CD4-positive, alpha-beta T cell treated with Interleukin-1 beta for 1 hour (primary cell): ENCODE measurements at regions not wholly inside any gene's neighbourhood (a gene's known extent, or its start where the extent isn't known, plus 50 kb on each side); places are given as distances from the start of the nearest gene placed in this dataset.

Source experiments
- DNase-seq, 2 donors: peaks; one replicate each; pipeline ENCODE4 v3.0.0-alpha.2; 2020 to 2022

DNA sequence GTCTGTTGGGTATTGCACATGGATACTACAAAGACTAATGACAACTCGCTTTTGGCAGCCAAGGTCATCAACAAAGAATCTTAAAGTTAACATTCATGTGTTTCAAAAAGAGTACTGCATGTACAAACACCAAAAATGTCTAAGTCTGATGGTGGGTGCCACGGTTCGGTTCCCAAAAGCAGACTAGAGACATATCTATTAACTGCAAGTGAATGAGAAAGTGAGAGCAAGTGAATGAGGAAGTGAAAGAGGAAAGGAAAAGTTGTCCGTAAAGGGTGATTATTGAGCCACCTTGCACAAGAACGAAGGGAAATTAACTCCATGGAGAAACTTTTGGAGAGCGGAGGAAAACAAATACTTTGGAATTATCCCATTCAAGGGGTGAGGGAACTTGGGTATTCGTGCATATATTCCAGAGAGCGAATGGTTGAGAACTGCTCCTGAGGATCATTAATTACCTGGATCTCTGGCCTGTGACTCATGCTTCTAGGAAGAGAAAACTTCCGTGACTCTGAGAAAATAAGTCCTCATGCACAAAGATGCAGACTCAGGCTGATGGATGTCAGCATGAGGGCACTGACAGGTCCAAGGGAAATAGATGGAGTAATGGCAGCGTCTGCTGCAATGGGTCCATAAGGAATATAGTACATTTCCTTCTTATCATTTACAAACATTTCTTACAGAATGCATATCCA, 336.5 kb upstream of the TGFBR2 start:
- peak in 1 of 2 donors; percentile 19 for DNase-seq

DNA sequence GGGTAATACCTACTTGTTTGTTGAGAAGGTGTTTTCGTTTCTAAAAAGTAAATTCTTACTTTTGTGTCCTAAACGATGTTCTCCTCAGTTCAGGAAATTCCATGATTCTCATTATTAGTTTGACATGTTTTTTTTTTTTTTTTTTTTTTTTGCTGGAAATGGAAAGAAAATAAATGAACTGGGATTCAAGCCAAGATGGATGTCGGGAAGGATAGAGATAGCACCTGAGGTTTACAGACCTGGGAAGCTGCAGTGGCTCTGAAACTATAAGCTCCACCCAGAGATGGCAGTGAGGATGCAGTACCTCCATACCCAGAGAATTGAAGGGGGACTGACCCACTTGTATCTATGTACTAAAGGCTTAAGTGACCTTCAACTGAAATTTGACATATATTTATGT, 334.6 kb upstream of the TGFBR2 start:
- no peak for DNase-seq

DNA sequence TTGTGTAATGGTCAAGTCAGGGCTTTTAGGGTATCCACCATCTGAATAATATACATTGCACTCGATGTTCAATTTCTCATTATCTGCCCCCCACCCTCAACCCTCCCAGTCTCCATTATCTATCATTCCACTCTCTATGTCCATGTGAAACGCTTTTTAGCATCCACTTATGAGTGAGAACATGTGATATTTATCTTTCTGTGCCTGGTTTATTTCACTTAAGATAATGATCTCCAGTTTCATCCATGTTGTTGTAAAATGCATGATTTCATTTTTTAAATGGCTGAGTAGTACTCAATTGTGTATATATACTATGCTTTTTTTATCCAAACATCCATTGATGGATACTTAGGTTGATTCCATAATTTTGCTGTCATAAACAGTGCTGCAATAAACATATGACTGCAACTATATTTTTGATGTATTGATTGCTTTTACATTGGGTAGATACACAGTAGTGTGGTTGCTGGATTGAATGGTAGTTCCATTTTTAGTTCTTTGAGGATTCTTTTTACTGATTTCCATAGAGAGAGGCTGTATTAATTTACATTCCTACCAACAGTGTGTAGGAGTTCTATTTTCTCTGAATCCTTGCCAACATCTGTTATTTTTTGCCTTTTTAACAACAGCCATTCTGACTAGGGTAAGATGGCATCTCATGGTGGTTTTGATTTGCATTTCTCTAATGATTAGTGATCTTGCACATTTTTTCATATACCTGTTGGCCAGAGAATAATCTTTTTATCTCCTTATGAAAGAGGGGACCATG, 332.9 kb upstream of the TGFBR2 start:
- no peak for DNase-seq

DNA sequence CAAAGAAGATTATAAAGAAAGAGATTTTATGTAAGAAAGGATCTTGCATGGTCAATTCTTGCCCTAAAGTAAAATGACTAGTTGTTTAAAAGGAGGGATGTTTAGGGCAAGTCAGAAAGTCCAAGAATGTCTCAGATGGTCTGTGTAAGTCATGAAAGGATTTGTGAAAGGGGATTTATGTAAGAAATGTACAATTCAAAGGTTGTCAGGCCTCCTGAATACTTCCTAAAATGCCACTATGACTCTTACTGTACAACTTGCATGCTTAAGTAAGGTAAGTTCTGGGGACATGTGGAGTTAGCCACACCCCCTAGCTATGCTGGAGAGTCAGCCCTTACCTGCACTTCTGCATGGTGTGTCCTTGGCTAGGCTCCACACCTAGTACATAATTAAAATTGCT, 328.9 kb upstream of the TGFBR2 start:
- no peak for DNase-seq

DNA sequence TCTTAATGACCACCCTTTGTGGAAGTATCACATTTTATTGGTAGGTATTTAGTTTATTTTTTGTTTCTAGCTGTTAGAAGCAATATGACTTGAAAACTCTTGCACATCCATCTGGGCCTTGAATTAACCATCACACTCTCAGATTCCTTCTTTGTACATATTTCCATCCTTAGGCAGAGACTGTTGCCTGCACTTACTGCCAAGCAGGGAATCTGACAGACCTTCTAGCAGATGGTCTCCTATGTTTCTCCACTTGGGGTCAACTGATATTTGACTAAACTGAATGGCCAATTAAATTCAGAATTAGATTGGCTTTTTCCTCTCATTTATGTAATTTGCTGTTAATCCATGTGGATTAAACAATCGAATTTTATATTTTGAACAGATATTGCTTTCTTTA, 324.9 kb upstream of the TGFBR2 start:
- DNase-seq, result no peak

DNA sequence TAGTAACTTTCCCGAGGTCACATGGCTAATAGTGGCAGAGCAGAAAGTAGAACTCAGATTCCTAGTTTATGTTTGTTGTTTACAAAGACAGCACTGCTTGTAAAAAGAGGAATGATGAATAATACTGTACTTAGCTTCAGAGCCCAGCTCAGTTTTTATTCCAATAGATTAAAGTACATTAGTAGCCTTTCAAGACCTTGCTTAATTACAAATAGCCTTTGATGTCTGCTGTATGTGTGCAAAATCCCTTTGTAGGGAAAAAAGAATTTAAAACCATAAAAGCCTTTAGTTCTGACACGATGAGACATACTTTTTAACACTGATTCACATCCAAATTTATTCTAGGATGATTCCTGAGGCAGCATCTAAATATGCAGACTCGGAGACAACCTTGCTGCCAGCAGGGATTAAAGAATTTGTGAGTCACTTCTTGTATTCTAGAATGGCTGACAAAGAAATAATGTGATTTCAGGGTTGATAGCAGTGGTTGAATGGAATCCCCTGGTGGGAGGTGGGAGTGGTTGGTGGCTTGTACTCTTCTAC, 324.2 kb upstream of the TGFBR2 start:
- no peak for DNase-seq

DNA sequence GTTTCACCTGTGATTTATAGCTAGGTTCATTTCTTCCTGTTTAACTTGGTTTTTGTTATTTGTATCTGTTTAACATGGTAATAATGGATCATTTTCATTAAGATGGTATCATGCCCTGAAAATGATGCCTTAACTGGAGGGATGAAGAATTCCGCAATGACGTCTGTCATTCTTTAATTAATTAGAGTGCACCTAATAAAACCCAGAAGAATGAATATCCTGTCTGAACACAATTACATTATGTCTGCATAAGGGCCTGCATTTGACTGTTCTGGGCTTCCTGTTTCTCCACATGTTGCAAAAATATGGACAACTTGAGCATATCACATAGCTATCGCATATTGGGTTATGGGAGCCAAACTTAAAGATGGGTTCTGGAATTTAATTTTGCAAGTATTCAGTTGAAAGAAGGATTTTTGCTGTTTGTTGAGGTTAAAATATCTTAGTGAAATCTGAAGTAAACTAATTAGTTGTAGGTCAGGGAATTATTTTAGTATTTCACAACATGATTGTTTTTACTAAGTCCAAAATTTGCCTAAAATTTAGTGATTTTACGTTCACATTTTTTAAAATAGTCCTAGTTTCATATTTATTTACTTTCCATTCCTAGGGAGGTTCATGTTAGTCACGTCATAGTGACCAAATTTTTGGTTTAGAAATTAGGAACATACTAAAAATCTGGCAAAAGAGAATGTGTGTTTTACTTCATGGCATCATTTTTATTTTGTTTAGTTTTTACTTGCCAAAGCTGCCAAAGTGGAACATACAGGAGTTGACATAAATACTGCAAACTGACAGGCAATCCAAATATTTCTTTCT, 321.0 kb upstream of the TGFBR2 start:
- DNase-seq, result no peak

DNA sequence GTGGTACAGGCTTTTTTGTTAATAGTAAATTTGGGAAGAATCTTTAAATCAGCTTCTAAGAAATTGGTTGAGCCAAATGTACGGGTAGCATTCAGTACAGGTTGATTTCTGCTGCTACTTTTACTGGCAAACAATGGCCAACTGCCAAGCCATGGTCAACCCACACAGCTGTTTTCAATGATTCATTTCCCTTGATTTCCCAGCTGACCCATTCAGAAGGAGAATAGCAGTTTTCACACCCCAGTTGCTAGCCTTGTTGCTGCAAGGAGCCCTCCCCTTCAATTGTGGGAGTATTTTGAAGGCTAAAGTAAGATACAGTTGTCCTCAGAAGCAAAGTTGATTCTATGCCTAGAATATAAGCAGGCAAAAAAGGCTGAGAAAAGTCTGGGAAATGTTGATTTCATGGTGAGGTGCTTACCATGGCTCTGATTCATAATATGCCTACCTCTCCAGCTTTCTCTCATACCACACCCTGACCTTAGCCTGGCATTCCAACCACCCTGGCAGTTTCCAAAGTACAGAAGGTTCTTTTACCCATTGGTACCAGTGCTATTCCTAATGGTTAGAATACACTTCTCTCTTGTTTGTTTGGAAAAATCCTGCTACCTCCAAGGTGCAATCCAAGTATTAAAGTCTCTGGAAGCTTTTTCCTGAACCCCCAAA, 320.3 kb upstream of the TGFBR2 start:
- DNase-seq, result no peak

DNA sequence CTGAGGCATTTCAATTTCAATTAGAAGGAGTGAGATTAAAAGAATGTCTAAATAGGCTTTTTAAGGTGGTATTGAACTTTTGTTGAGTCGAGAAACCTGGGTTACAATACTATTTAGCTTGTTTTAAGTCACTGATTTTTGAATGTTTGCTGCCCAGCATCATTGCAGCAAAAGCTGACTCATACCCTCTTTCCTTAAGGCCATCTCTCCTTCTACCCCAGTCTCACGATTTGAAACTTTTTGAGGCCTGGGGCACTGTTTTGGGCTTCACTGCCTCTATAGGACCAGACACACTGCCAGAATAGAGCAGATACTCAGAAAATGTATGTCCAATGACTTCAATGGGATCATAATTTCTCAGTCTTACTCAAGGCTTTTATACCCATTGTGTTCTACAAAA, 319.6 kb upstream of the TGFBR2 start:
- no peak for DNase-seq

DNA sequence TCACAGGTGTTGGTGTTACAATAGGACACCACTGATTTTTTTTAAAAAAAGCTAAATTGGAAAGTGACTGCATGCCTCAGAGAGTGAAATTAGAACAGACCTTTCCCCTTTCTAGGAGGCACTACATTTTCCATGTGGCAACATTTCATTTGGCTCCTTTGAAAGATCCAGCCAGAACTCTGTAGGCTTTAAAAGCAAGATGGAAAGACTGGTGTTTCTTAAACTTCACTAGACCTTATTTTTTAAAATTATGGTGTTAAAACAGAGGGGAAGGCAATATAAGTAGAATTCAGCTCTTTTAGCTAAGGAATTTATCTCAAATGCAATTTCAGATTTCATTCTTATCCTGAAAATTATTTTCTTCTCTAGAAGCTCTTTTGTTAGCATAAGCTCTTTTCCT, 317.6 kb upstream of the TGFBR2 start:
- DNase-seq, result no peak

DNA sequence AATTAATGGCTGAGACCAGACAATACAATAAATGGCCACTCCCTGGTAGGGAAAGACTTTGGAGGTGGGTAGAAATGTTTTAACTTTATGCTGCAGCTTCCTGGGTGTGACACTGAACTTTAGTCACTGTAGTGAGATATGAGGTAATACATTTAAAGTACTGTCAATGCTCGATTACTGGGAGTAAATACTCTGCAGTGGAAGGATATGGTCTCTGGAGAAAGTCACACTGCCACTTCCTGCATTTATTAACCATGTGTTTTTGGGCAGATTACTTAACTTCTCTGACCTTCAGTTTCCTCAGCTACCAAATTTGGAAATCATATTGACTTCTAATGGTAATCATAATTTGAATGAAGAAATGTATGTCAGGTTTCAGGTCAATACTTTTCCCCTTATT, 317.1 kb upstream of the TGFBR2 start:
- no peak for DNase-seq

DNA sequence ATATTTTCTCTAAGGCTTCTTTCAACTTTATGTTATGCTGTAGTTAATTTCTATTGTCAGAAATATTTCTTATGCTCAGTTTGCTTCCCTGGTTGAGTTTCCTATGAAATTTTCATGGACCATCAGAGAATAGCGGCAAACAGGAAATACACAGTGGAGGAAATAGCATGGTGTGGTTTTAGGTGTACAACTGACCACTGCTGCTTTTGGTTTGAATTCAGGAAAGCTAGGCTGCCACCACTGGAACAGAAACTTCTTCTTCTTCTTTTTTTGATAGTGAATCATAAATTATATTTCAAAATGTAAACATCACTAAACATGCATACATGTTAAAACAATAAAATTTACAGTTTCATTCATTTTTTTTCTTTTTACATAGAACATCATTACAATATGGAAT, 316.6 kb upstream of the TGFBR2 start:
- DNase-seq, result no peak

DNA sequence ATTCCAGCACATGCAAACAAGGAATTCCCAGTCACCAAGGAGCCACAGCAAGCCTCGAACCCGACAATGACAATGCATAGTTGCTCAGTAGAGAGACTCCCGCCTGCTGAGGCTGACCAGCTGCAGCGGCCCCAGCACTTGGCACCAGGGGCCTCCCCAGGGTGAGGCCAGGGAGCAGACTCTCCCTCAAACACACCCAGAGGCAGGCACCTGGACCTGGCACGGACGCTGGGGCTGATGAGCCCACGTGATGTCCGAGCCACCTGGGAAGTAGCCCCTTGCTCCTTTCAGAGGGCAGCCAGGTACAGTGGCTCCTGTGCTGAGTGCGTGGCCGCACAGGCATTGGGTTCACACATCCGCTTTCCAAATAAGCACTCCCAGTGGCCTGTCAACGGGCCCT, 315.9 kb upstream of the TGFBR2 start:
- DNase-seq, result no peak

DNA sequence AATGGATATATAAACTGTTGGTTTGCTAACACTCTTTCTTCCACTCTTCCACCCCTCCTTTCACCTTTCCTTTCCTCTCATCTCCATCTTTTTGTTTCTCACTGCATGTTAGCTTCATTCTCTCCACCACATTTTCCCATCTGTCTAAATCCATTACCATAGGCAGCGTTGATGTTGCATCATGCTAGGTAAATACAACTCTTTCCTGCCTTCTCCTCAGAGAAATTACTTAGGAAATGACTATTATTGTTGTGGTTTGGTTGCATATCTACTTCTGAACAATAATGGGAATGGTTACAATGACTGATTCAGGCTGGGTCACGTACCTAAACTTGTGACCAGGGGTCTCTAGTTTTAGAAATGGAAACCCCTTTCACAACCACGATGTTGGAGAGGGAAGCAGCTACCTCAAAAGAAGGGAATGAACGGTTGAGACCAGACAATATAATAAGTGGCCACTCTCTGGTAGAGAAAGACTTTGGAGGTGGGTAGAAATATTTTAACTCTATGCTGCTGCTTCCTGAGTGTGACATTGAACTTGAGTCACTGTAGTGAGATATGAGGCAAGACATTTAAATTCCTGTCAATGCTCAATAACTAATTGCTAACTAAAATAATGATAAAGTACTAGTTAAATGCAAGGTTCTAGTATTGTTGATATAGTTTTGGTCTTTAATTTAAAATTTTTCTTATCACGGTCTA, 314.1 kb upstream of the TGFBR2 start:
- DNase-seq, result no peak

DNA sequence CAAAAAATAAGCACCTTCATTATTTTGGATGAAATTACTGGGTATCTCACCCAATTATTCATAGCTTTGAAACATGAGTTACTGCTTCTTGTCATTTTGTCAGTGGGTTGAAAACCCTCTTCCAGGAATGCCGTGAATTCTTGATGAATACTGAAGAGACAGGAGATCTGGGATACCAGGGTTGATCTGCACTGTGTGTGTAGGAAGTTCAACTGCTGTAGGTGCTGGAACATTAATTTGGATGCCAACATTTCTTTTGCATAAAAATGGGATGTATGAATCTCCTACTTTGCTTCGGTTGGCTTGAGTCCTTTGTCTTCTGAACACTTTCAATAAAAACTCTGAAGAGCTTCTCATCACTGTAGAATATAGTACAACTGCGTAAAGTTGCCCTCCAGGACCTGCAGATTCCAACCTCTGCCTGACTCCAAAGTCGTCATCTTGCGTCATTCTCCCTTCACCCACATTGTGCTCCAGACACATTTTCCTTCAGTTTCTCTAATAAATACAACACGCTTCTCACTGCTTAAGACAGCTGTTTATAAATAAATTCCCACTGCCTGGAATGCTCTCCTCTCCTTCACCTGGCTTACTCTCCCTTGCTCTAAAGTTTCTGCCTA, 312.7 kb upstream of the TGFBR2 start:
- DNase-seq, result no peak

DNA sequence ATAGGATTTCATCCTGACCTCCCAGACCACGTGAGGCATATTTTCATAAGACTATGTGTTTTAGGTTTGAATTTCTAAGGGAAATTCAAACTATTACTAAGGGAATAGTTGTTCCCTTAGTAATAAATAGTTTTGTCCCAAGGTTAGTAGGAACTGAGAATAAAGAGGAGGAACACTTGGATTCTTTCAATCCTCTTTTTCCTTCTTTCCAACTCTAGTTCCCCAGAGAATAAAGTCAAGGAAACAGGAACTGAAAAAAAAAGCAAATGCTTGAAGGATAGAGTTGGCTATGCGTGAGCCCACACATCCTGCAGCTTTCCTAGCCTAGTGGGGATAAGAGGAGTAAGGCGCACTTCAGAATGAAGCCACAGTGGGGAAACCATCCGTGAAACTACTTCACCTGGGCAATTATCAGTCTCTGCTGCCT, 312.1 kb upstream of the TGFBR2 start:
- no peak for DNase-seq

DNA sequence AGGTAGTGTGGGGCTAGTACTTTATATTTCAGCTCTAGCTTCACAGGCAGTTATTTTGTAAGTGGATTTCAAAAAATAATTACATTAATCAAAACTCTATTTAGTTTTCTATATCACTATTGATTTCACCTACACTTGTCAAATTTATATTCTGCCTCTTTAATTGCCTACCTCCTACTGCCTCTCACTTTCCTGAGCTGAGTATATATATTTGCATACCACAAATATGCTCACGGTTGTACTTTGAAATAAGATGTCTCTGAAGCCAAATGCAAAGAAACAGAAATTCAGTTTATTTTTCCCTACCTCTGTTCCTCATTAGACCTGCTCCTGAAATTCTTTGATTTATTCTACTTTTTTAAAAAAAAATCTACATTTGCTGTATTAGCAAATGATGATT, 309.3 kb upstream of the TGFBR2 start:
- DNase-seq, result no peak

DNA sequence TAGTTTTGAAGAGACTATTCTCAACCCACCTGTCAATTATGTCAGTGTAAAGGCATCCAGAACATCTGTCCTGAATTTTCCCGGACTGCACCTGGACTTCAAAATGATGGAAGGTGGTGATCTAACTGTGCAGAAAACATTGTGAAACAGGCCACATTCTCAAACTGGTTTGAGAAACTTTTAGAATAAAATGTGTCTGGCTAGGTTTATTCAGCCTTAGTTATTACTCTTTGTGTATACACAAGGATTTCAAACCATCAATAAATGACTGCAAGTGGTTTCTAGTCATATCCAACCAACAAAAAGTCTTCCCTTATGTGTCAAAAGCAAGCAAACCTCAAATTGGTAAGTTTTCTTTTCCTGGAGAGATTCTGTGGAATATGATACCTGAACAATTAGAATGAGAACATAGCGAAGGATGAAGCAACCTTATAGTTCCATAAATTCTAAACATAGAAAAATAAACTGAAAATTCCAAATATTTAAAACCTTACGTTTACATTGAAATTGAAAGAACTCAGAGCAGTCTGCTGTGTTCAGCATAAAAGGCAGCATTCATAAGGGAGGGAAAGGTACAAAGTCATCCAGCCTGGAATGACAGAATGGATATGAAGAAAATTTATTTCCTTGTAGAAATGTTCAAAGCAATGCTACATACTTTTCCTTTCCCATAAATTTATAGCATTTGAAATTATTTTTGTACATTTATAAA, 306.6 kb upstream of the TGFBR2 start:
- no peak for DNase-seq

DNA sequence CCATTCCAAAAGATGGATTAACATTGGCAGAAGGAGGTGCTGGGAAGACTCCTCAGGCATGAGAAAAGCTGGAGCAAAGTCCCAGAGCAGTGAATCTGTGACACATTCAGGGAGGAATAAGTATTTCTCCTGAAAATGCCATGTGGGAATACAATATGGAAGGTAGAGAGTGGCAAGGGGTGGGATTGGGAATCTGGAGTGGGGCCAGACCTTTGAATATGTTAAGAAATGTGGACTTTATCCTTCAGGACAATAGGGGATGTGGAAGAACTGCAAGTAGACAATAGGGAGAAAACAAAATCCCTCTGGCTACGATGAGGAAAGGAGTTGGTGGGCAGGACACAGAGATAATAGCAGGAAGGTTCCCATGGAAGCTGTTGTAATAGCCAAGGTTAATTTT, 305.6 kb upstream of the TGFBR2 start:
- no peak for DNase-seq

DNA sequence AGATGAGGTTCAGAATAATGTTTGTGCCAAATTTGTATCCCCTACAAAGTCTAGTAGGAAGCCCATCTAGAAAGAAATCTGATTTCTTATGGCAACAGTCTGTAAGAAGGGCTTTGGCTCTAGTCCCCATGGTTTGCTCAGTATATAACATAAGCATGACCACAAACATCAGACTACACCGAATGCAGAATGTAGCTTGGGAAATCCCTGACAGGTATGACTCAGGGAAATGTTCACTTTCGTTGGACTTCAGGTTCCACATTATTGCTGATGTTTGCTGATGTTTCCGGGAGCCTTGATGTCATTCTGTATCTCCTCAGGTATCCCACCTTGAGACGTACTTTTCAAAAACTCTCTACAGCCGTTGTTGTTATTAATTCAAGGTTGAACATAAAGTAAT, 304.4 kb upstream of the TGFBR2 start:
- no peak for DNase-seq

DNA sequence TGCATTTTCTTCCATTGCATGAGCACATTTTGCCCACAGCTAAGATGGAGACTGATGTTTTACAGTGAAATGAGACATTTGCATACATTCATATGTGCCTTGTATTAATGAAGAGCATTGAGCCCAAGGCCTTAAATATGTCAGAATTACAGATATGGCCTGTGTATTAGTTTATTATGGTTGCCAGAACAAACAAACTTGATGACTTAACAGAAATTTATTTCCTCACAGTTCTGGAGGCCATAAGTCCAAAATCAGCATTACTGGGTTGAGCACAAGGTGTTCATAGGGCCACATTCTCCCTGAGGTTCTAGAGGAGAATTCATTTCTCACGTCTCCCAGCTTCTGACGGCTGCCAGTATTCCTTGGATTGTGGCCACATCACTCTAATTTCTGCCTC, 302.6 kb upstream of the TGFBR2 start:
- no peak for DNase-seq
